ENCODE measurements at regions not wholly inside any gene's neighbourhood (a gene's known extent, or its start where the extent isn't known, plus 50 kb on each side); places are given as distances from the start of the nearest gene placed in this dataset.

- no peak for TF ChIP-seq CTCF (IDR thresholded peaks at IDR 0.05)
- TF ChIP-seq EZH2 (IDR thresholded peaks at IDR 0.05; ENCODE audit: borderline replicate concordance, insufficient read depth, low read depth, low read length, poor library complexity, severe bottlenecking), result no peak
These were observed 109.6 kb downstream of the FGF18 start for GRCh38 chr5:171528865-171529614.
